H1 (cell line): ENCODE measurements at regions not wholly inside any gene's neighbourhood (a gene's known extent, or its start where the extent isn't known, plus 50 kb on each side); places are given as distances from the start of the nearest gene placed in this dataset.

Experiments
- CTCF ChIA-PET: fragments of 300-600 bp; sonication (Branson Sonifier 250); formaldehyde crosslinking; loops from one replicate; lab custom pipeline; 2021; ENCODE audit not compliant: partially characterized antibody; lab: Charles Lee
- POLR2A ChIA-PET: fragments of 300-600 bp; sonication (Branson Sonifier 250); formaldehyde crosslinking; loops from one replicate; lab custom pipeline; 2021; ENCODE audit warnings: inconsistent platforms; ENCODE audit not compliant: partially characterized antibody; lab: Charles Lee
- DNase-seq, 2 experiments: peaks; one replicate each; pipeline versions ENCODE4 v3.0.0 to v3.0.0-alpha.2; 2010 to 2022; ENCODE audit warnings: low spot score in 2 of 2, low read depth in 1 of 2, mixed read lengths in 1 of 2
- FAIRE-seq: peaks from 2 replicates; lab custom pipeline; 2011; peaks lifted over from hg19 to GRCh38; lab: Jason Lieb, UNC
- H2AFZ ChIP-seq: 2 replicates; pipeline ENCODE4 v1.8.1; 2012; ENCODE audit warnings: low read length, inconsistent platforms
- H2AK5ac ChIP-seq: 2 replicates; pipeline ENCODE4 v1.6.1; 2013; ENCODE audit warnings: low read depth, low read length
- H2BK120ac ChIP-seq: replicated peaks from 2 replicates; pipeline ENCODE3; 2013; ENCODE audit warnings: low read depth, low read length, inconsistent platforms
- H2BK12ac ChIP-seq: 2 replicates; pipeline ENCODE4 v1.6.1; 2013; ENCODE audit warnings: low read depth, low read length
- H2BK15ac ChIP-seq: 2 replicates; pipeline ENCODE4 v1.6.1; 2013; ENCODE audit warnings: low read length
- H2BK20ac ChIP-seq: 2 replicates; pipeline ENCODE4 v1.6.1; 2013; ENCODE audit warnings: low read length
- H2BK5ac ChIP-seq: 2 replicates; pipeline ENCODE4 v1.6.1; 2013; ENCODE audit warnings: low read depth, low read length
- H3K14ac ChIP-seq: 2 replicates; pipeline ENCODE4 v1.6.1; 2013; ENCODE audit warnings: inconsistent platforms; ENCODE audit not compliant: insufficient read length
- H3K18ac ChIP-seq: 2 replicates; pipeline ENCODE4 v1.6.1; 2013; ENCODE audit warnings: low read length; ENCODE audit errors: extremely low read depth
- H3K23ac ChIP-seq: 2 replicates; pipeline ENCODE4 v1.6.1; 2013; ENCODE audit warnings: inconsistent platforms; ENCODE audit not compliant: insufficient read length
- H3K23me2 ChIP-seq: 2 replicates; pipeline ENCODE4 v1.6.1; 2013; ENCODE audit warnings: low read depth, low read length
- H3K27ac ChIP-seq: 2 replicates; pipeline ENCODE4 v1.6.1; 2011; ENCODE audit warnings: low read depth, low read length, inconsistent platforms
- H3K27me3 ChIP-seq, 4 experiments: replicated peaks in 1 of 4; 1 replicate in 1 of 4; 2 replicates in 3 of 4; pipeline versions ENCODE4 v1.6.1 to v1.8.1; 2011 to 2013; ENCODE audit warnings: low read length in 3 of 4, mild to moderate bottlenecking in 3 of 4, inconsistent platforms in 2 of 4, mixed read lengths in 2 of 4, moderate library complexity in 1 of 4; ENCODE audit not compliant: control insufficient read depth in 3 of 4, insufficient read depth in 3 of 4; ENCODE audit errors: extremely low read depth in 1 of 4
- H3K36me3 ChIP-seq, 4 experiments: 2 replicates each; pipeline versions ENCODE4 v1.6.1 to v1.8.1; 2011 to 2013; ENCODE audit warnings: mild to moderate bottlenecking in 4 of 4, low read length in 3 of 4, moderate library complexity in 2 of 4, control low read depth in 1 of 4, inconsistent platforms in 1 of 4; ENCODE audit not compliant: insufficient read depth in 4 of 4, control insufficient read depth in 2 of 4
- H3K4ac ChIP-seq: replicated peaks from 2 replicates; pipeline ENCODE3; 2013; ENCODE audit warnings: low read length, low read depth, mixed read lengths, inconsistent platforms; ENCODE audit not compliant: insufficient read length
- H3K4me1 ChIP-seq, 4 experiments: replicated peaks in 1 of 4; 1 replicate in 1 of 4; 2 replicates in 3 of 4; pipeline versions ENCODE4 v1.6.1 to v1.8.1; 2011 to 2013; ENCODE audit warnings: low read length in 3 of 4, inconsistent platforms in 2 of 4, mixed read lengths in 1 of 4; ENCODE audit not compliant: insufficient read depth in 4 of 4, control insufficient read depth in 3 of 4
- H3K4me2 ChIP-seq, 2 experiments: 2 replicates each; pipeline versions ENCODE4 v1.6.1 to v1.8.1; 2011 to 2013; ENCODE audit warnings: low read depth in 2 of 2, low read length in 2 of 2, control low read depth in 1 of 2, inconsistent platforms in 1 of 2, mild to moderate bottlenecking in 1 of 2; ENCODE audit not compliant: insufficient read depth in 1 of 2
- H3K4me3 ChIP-seq, 4 experiments: fragments of 200-600, 300-600 bp in 1 of 4; sonication (generic), shearing (Covaris generic), sonication (Bioruptor Twin) in 1 of 4; 2 replicates each; pipeline versions ENCODE4 v1.5.1 to v1.8.1; 2011 to 2016; ENCODE audit warnings: low read length in 4 of 4, low read depth in 3 of 4, control low read depth in 2 of 4, inconsistent platforms in 2 of 4, mild to moderate bottlenecking in 2 of 4, mixed read lengths in 1 of 4, moderate library complexity in 1 of 4; ENCODE audit not compliant: insufficient read depth in 2 of 4; ENCODE audit errors: extremely low read depth in 1 of 4
- H3K56ac ChIP-seq: replicated peaks from 2 replicates; pipeline ENCODE3; 2013; ENCODE audit warnings: low read depth, mild to moderate bottlenecking, mixed read lengths, low read length, inconsistent platforms; ENCODE audit not compliant: insufficient read length
- H3K79me1 ChIP-seq: 2 replicates; pipeline ENCODE4 v1.6.1; 2013; ENCODE audit warnings: low read depth, low read length, control low read depth
- H3K79me2 ChIP-seq, 2 experiments: 2 replicates each; pipeline versions ENCODE4 v1.6.1 to v1.8.1; 2012 to 2013; ENCODE audit warnings: low read length in 2 of 2, mild to moderate bottlenecking in 2 of 2, inconsistent platforms in 1 of 2; ENCODE audit not compliant: insufficient read depth in 2 of 2, control insufficient read depth in 1 of 2
- H3K9ac ChIP-seq, 4 experiments: replicated peaks in 1 of 4; 1 replicate in 1 of 4; 2 replicates in 3 of 4; pipeline versions ENCODE4 v1.6.1 to v1.8.1; 2011 to 2013; ENCODE audit warnings: low read depth in 3 of 4, low read length in 3 of 4, control low read depth in 2 of 4, mild to moderate bottlenecking in 2 of 4, moderate library complexity in 2 of 4, inconsistent platforms in 1 of 4; ENCODE audit errors: extremely low read depth in 1 of 4
- H3K9me3 ChIP-seq, 2 experiments: 2 replicates each; pipeline versions ENCODE4 v1.6.1 to v1.8.1; 2012 to 2013; ENCODE audit warnings: mild to moderate bottlenecking in 2 of 2, moderate library complexity in 2 of 2, control low read depth in 1 of 2, inconsistent platforms in 1 of 2, low read depth in 1 of 2, low read length in 1 of 2, mixed read lengths in 1 of 2; ENCODE audit not compliant: insufficient read depth in 2 of 2
- H4K20me1 ChIP-seq, 2 experiments: replicated peaks in 1 of 2; 2 replicates each; pipeline versions ENCODE3 to v1.8.1; 2011 to 2013; ENCODE audit warnings: inconsistent platforms in 2 of 2, low read length in 2 of 2, mild to moderate bottlenecking in 1 of 2; ENCODE audit not compliant: insufficient read depth in 2 of 2, control insufficient read depth in 1 of 2
- H4K5ac ChIP-seq: 2 replicates; pipeline ENCODE4 v1.6.1; 2013; ENCODE audit warnings: low read length, low read depth, mixed read lengths, inconsistent platforms; ENCODE audit not compliant: insufficient read length
- H4K8ac ChIP-seq: 2 replicates; pipeline ENCODE4 v1.8.0; 2013; ENCODE audit warnings: mild to moderate bottlenecking, moderate library complexity, low read length, inconsistent platforms; ENCODE audit not compliant: insufficient read depth; ENCODE audit errors: extremely low read depth
- H4K91ac ChIP-seq: replicated peaks from 2 replicates; pipeline ENCODE3; 2013; ENCODE audit warnings: low read length, mixed read lengths, inconsistent platforms; ENCODE audit not compliant: insufficient read length
- EGR1 ChIP-seq: IDR thresholded peaks from 2 replicates; pipeline ENCODE4 v1.6.1; 2011; ENCODE audit warnings: low read depth, low read length, borderline replicate concordance
- HDAC2 ChIP-seq, 2 experiments: fragments of 300-600 bp in 1 of 2; sonication (generic) in 1 of 2; IDR thresholded peaks; 2 replicates each; pipeline ENCODE4 v1.6.1; 2011 to 2012; ENCODE audit warnings: low read depth in 2 of 2, low read length in 2 of 2, mild to moderate bottlenecking in 2 of 2, moderate library complexity in 2 of 2, borderline replicate concordance in 1 of 2, inconsistent platforms in 1 of 2
- KDM5A ChIP-seq: fragments of 200-600 bp; IDR thresholded peaks from 2 replicates; pipeline ENCODE4 v1.7.1; 2012; ENCODE audit warnings: mild to moderate bottlenecking, low read length, inconsistent platforms, mixed read lengths
- MAFK ChIP-seq: IDR thresholded peaks from 2 replicates; pipeline ENCODE4 v1.6.1; 2012; ENCODE audit warnings: low read depth, mild to moderate bottlenecking, improper control_type of control experiment, low read length
- NANOG ChIP-seq: IDR thresholded peaks from 2 replicates; pipeline ENCODE4 v1.6.1; 2011; ENCODE audit warnings: low read length, low read depth, mild to moderate bottlenecking, inconsistent platforms; ENCODE audit not compliant: insufficient read depth, poor library complexity, severe bottlenecking
- SAP30 ChIP-seq: fragments of 300-600 bp; sonication (generic); IDR thresholded peaks from 2 replicates; pipeline ENCODE4 v1.7.1; 2012; ENCODE audit warnings: low read length, moderate library complexity, mild to moderate bottlenecking, inconsistent platforms; ENCODE audit not compliant: insufficient read depth, insufficient replicate concordance
- SP1 ChIP-seq: IDR thresholded peaks from 2 replicates; pipeline ENCODE4 v1.6.1; 2011; ENCODE audit warnings: low read depth, low read length
- SP4 ChIP-seq: IDR thresholded peaks from 2 replicates; pipeline ENCODE4 v1.6.1; 2012; ENCODE audit warnings: low read length, inconsistent platforms
- SUZ12 ChIP-seq: fragments of 200-600 bp; sonication (generic); IDR thresholded peaks from 2 replicates; pipeline ENCODE4 v1.6.1; 2012; ENCODE audit warnings: mild to moderate bottlenecking, inconsistent platforms, low read length, moderate library complexity, mixed read lengths
- USF2 ChIP-seq: IDR thresholded peaks from 2 replicates; pipeline ENCODE4 v1.6.1; 2011; ENCODE audit warnings: low read length, improper control_type of control experiment
- whole genome bisulfite sequencing, 2 experiments: shearing (Covaris generic) in 1 of 2; methylation state at CpG; one replicate each; pipeline versions ENCODE4 v1.1.6 to v1.1.7; 2013 to 2015; ENCODE audit warnings: low lambda C conversion rate in 2 of 2, mixed read lengths in 2 of 2, inconsistent platforms in 1 of 2, low coverage in 1 of 2, missing lambda C conversion rate in 1 of 2; ENCODE audit not compliant: insufficient replicate concordance in 2 of 2, insufficient coverage in 1 of 2, insufficient read length in 1 of 2; ENCODE audit errors: extremely low coverage in 1 of 2, missing lambda C conversion rate in 1 of 2; 5-methylcytosine and 5-hydroxymethylcytosine counted together
- TF ChIP-seq, protein P1 (sequence below), 3 experiments: IDR thresholded peaks; 1 replicate in 2 of 3; 2 replicates in 1 of 3; pipeline versions ENCODE4 v1.5.1 to v1.6.1; 2011; ENCODE audit warnings: low read length in 3 of 3, mild to moderate bottlenecking in 3 of 3, inconsistent platforms in 2 of 3, low read depth in 1 of 3, moderate library complexity in 1 of 3; ENCODE audit not compliant: insufficient read depth in 1 of 3; ENCODE audit errors: control extremely low read depth in 1 of 3

DNA sequence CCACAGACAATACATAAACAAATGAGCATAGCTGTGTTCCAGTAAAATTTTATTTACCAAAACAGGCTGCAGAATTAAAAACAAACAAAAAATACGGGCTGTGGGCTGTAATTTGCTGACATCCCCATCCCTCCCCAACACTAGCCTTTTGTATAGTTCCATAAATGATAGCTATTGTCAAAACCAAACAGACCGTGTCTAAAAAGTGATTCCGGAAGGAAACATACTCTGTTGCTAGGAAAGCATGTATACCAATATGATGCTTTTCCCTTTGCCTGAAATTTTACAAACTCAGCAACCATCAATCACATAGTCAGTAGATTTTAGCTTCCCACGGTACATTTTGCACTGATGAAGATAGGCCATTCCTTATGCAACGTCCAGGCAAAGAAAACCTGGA, 80.0 kb downstream of the TMEM215 start:
- Histone ChIP-seq H2AK5ac (no peak overlapping the region), H2BK120ac (no peak overlapping the region), H3K79me1 (no peaks in the 10 kb centered on the region), H3K27me3 (no peaks in the 10 kb centered on the region), H2AFZ (no peak overlapping the region), H3K4ac (no peak overlapping the region), H3K9ac (no peak overlapping the region), H3K36me3 (no peaks in the 10 kb centered on the region), H3K23me2 (no peaks in the 10 kb centered on the region), H3K14ac (no peak overlapping the region), H2BK20ac (no peak overlapping the region), H2BK15ac (no peak overlapping the region), H2BK5ac (no peak overlapping the region), H3K79me2 (no peaks in the 10 kb centered on the region), H3K4me1 (no peaks in the 10 kb centered on the region; a peak in 1 of 7 replicates), H3K56ac (no peak overlapping the region), H3K9me3 (no peaks in the 10 kb centered on the region), H3K4me3 (no peak overlapping the region), H3K27ac (no peak overlapping the region), H3K18ac (no peak overlapping the region), H4K8ac (no peak overlapping the region), H3K4me2 (no peak overlapping the region), H4K20me1 (no peaks in the 10 kb centered on the region), H3K23ac (no peak overlapping the region), H4K91ac (no peak overlapping the region), H4K5ac (no peak overlapping the region), H2BK12ac (no peak overlapping the region)
- WGBS, 2 experiments, result 81% methylated on average over 5 of the region's 5 CpGs; no CpG with 5 or more reads in 1 of the 2 experiments
- no peak for DNase-seq
- no peak for FAIRE-seq
- ChIA-PET CTCF (interaction anchor here (0.6 to 1.2 kb wide), 4 partner anchors 15 to 363 kb away, joined by 3 to 5 read pairs (median 3); no protein-coding TSS in a partner anchor), POLR2A (no interaction called here)
- TF ChIP-seq SP1, result no peak
- TF ChIP-seq USF2, result no peak
- no peak for TF ChIP-seq EGR1
- TF ChIP-seq HDAC2 (IDR thresholded peaks at IDR 0.05; ENCODE audit: borderline replicate concordance in 1 of 2, low read depth in 2 of 2, low read length in 2 of 2), result no peak
- TF ChIP-seq, protein P1, sequence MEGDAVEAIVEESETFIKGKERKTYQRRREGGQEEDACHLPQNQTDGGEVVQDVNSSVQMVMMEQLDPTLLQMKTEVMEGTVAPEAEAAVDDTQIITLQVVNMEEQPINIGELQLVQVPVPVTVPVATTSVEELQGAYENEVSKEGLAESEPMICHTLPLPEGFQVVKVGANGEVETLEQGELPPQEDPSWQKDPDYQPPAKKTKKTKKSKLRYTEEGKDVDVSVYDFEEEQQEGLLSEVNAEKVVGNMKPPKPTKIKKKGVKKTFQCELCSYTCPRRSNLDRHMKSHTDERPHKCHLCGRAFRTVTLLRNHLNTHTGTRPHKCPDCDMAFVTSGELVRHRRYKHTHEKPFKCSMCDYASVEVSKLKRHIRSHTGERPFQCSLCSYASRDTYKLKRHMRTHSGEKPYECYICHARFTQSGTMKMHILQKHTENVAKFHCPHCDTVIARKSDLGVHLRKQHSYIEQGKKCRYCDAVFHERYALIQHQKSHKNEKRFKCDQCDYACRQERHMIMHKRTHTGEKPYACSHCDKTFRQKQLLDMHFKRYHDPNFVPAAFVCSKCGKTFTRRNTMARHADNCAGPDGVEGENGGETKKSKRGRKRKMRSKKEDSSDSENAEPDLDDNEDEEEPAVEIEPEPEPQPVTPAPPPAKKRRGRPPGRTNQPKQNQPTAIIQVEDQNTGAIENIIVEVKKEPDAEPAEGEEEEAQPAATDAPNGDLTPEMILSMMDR (IDR thresholded peaks at IDR 0.05; ENCODE audit: control extremely low read depth in 1 of 3, insufficient read depth in 1 of 3, low read depth in 1 of 3, low read length in 3 of 3), result no peak
- TF ChIP-seq MAFK, result no peak
- no peak for TF ChIP-seq SUZ12
- TF ChIP-seq SP4, result no peak
- TF ChIP-seq KDM5A, result no peak
- TF ChIP-seq NANOG, result no peak
- TF ChIP-seq SAP30, result no peak
